AG10803 (cell line): ENCODE measurements at regions not wholly inside any gene's neighbourhood (a gene's known extent, or its start where the extent isn't known, plus 50 kb on each side); places are given as distances from the start of the nearest gene placed in this dataset.

ENCODE experiments used
- DNase-seq: peaks from one replicate; pipeline ENCODE4 v3.0.0; 2010; ENCODE audit warnings: low read depth
- H3K4me3 ChIP-seq: 2 replicates; pipeline ENCODE4 v1.5.1; 2011; ENCODE audit warnings: mild to moderate bottlenecking, low read length, control low read depth
- CTCF ChIP-seq: conservative IDR thresholded peaks from 2 replicates; pipeline ENCODE4 v1.5.1; 2011; ENCODE audit warnings: mild to moderate bottlenecking, low read length, control low read depth, inconsistent platforms

GRCh38 chr10:36872702-36873393 lies 252.6 kb upstream of the ANKRD30A start:
- no peak for DNase-seq
- TF ChIP-seq CTCF, result no peak
- H3K4me3 ChIP-seq, result no peak overlapping the region

GRCh38 chr10:36840788-36841187 lies 284.6 kb upstream of the ANKRD30A start:
- DNase-seq, result no peak
- no peak for TF ChIP-seq CTCF
- H3K4me3 ChIP-seq, result no peak overlapping the region

- no peak for TF ChIP-seq CTCF
- H3K4me3 ChIP-seq, result no peak overlapping the region
- DNase-seq, result no peak
Measured at GRCh38 chr10:36837416-36837815, 288.0 kb upstream of the ANKRD30A start.

GRCh38 chr10:36819781-36820180 lies 305.6 kb upstream of the ANKRD30A start:
- no peak overlapping the region for H3K4me3 ChIP-seq
- no peak for TF ChIP-seq CTCF
- no peak for DNase-seq

- no peak overlapping the region for H3K4me3 ChIP-seq
- no peak for DNase-seq
- TF ChIP-seq CTCF, result no peak
Measured at GRCh38 chr10:36817898-36818297, 307.5 kb upstream of the ANKRD30A start.

GRCh38 chr10:36808625-36809362 lies 316.6 kb upstream of the ANKRD30A start:
- no peak for TF ChIP-seq CTCF
- no peak for DNase-seq
- no peak overlapping the region for H3K4me3 ChIP-seq

- DNase-seq, result no peak
- TF ChIP-seq CTCF, result no peak
- H3K4me3 ChIP-seq, result no peak overlapping the region
Measured at GRCh38 chr10:36803229-36803628, 322.2 kb upstream of the ANKRD30A start.
